Stomach (tissue), 8 donors: ENCODE measurements at regions not wholly inside any gene's neighbourhood (a gene's known extent, or its start where the extent isn't known, plus 50 kb on each side); places are given as distances from the start of the nearest gene placed in this dataset.

Experiments
- DNase-seq, 2 donors: peaks; one replicate each; pipeline versions ENCODE4 v3.0.0 to v3.0.0-alpha.2; 2013 to 2019
- H3K27ac ChIP-seq, 5 donors: fragments of 200-600 bp in 4 of 5; sonication (generic) in 4 of 5; one replicate each; pipeline ENCODE4 v1.5.1; 2013 to 2019; ENCODE audit warnings: mild to moderate bottlenecking in 1 of 5, moderate library complexity in 1 of 5
- H3K27me3 ChIP-seq, 3 donors: fragments of 200-600 bp; sonication (generic); one replicate each; pipeline ENCODE4 v1.5.1; 2017 to 2019; ENCODE audit warnings: mixed run types in 1 of 3
- H3K36me3 ChIP-seq, 4 donors: fragments of 200-600 bp; sonication (generic); 1 replicate in 3 of 4; 2 replicates in 1 of 4; pipeline ENCODE4 v1.5.1; 2016 to 2019
- H3K4me1 ChIP-seq, 4 donors: fragments of 200-600 bp; sonication (generic); one replicate each; pipeline ENCODE4 v1.5.1; 2016 to 2019
- H3K4me3 ChIP-seq, 4 donors: fragments of 200-600 bp; sonication (generic) in 3 of 4; one replicate each; pipeline ENCODE4 v1.5.1; 2016 to 2019; ENCODE audit warnings: mild to moderate bottlenecking in 1 of 4
- H3K9me3 ChIP-seq, 4 donors: fragments of 200-600 bp; sonication (generic); one replicate each; pipeline ENCODE4 v1.5.1; 2016 to 2019
- CTCF ChIP-seq, 7 experiments: fragments of 450-650 bp in 4 of 7; fragments of 200-600 bp in 3 of 7; sonication (generic) in 3 of 7; IDR thresholded peaks; one replicate each; pipeline ENCODE4 v1.5.1; 2016 to 2019; ENCODE audit warnings: antibody characterized with exemption in 7 of 7, control low read depth in 2 of 7, mild to moderate bottlenecking in 1 of 7
- EP300 ChIP-seq: sonication (generic); formaldehyde crosslinking; IDR thresholded peaks from one replicate; pipeline ENCODE4 v1.6.1; 2017; ENCODE audit warnings: antibody characterized with exemption
- POLR2A ChIP-seq, 4 donors: fragments of 450-650 bp; IDR thresholded peaks; one replicate each; pipeline ENCODE4 v1.6.1; 2016; ENCODE audit warnings: antibody characterized with exemption in 4 of 4, control low read depth in 2 of 4, mild to moderate bottlenecking in 1 of 4, moderate library complexity in 1 of 4
- POLR2AphosphoS5 ChIP-seq, 3 donors: sonication (generic); formaldehyde crosslinking; IDR thresholded peaks; one replicate each; pipeline ENCODE4 v1.6.1; 2016; ENCODE audit warnings: antibody characterized with exemption in 3 of 3
- WGBS, 5 donors: extraction: QIAGEN DNeasy Blood & Tissue Kit in 3 of 5; methylation state at CpG; one replicate each; pipeline versions ENCODE4 v1.1.5 to v1.1.7; 2013 to 2018; 5-methylcytosine and 5-hydroxymethylcytosine counted together
- intact Hi-C: fragments of 100-400 bp; cut with DNase I; formaldehyde crosslinking; loops from one replicate; pipeline ENCODE4 v1.15.1; 2023; ENCODE audit warnings: low total_unique reads
- donor health status: healthy with polysubstance abuse.
- donor health status: Bipolar disorder and iron deficiency.
- donor health status: healthy.

DNA sequence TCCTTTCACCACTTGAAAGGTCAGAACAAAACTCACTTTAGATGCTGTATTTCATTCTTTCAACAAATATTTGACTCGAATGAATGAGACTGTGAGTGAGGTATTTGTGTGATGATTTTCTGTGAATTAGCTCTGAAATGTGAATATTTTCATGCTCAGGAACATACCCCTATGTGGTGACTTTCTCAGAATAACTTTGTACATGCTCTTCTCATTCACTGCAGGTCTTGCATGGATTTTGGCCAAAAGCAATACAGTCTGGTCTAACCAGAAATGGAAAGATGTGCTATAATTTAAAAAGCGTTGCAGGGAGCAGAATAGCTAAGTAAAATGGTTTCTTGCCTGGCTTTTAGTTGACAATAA, 75.5 kb downstream of the MYCN start:
- WGBS, 5 donors: 28 to 46% (median 43%) methylated on average over 2 of the region's 2 CpGs
- H3K4me1 ChIP-seq: peaks cover 8 to 25% (median 21%) of the 10 kb centered on the region in 4 donors
- no peaks in the 10 kb centered on the region for H3K36me3 ChIP-seq
- TF ChIP-seq EP300 (no peak), POLR2A (IDR thresholded peaks at IDR 0.05) (no peak), CTCF (IDR thresholded peaks at IDR 0.05) (no peak), POLR2AphosphoS5 (IDR thresholded peaks at IDR 0.05) (no peak)
- no peak overlapping the region for H3K4me3 ChIP-seq
- intact Hi-C loops: no loop called here
- H3K27ac ChIP-seq: no peak overlapping the region
- H3K27me3 ChIP-seq: peaks cover 0 to 43% (median 14%) of the 10 kb centered on the region in 3 donors
- no peak for DNase-seq
- H3K9me3 ChIP-seq: no peaks in the 10 kb centered on the region

DNA sequence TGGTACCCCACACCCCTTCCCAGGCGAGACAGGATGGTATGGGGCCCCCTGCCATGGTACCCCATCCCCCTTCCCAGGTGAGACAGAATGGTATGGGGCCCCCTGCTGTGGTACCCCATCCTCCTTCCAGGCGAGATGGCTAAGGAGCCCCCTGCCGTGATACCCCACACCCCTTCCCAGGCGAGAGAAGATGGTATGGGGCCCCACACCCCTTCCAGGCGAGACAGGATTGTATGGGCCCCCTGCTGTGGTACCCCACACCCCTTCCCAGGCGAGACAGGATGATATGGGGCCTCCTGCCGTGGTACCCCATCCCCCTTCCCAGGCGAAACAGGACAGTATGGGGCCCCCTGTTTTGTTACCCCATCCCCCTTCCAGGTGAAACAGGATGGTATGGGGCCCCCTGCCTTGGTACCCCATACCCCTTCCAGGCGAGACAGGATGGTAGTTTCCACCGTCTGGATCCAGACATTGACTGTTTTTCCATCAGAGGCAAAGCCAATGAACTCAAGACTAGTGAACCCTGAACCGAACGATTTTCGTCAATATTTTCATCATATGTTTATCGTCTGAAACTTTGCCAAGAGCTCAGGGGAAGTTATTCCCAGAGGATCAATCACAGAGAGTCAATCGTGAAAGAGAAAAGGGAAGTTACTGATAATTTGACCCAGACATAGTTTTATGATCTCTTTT, 75.0 kb downstream of the MYCN start:
- Histone ChIP-seq H3K4me3 (no peak overlapping the region), H3K27me3 (peaks cover 0 to 43% (median 14%) of the 10 kb centered on the region in 3 donors), H3K36me3 (no peaks in the 10 kb centered on the region), H3K9me3 (no peaks in the 10 kb centered on the region), H3K27ac (no peak overlapping the region), H3K4me1 (peaks cover 8 to 25% (median 21%) of the 10 kb centered on the region in 4 donors)
- 77 to 85% (median 82%) methylated on average over 15 of the region's 15 CpGs for WGBS, 5 donors
- TF ChIP-seq EP300 (no peak), CTCF (IDR thresholded peaks at IDR 0.05) (no peak), POLR2A (IDR thresholded peaks at IDR 0.05) (no peak), POLR2AphosphoS5 (IDR thresholded peaks at IDR 0.05) (no peak)
- DNase-seq: no peak
- intact Hi-C loops: no loop called here

- Histone ChIP-seq H3K4me3 (no peak overlapping the region), H3K9me3 (no peaks in the 10 kb centered on the region), H3K27me3 (peaks cover 0 to 43% (median 14%) of the 10 kb centered on the region in 3 donors), H3K27ac (no peak overlapping the region), H3K4me1 (peaks cover 8 to 25% (median 21%) of the 10 kb centered on the region in 4 donors), H3K36me3 (no peaks in the 10 kb centered on the region)
- 93 to 97% (median 94%) methylated on average over 3 of the region's 3 CpGs for WGBS, 5 donors
- intact Hi-C loops: no loop called here
- TF ChIP-seq POLR2A (IDR thresholded peaks at IDR 0.05): no peak
- TF ChIP-seq POLR2AphosphoS5 (IDR thresholded peaks at IDR 0.05): no peak
- no peak for TF ChIP-seq CTCF (IDR thresholded peaks at IDR 0.05)
- TF ChIP-seq EP300: no peak
- DNase-seq: no peak
These were observed 74.5 kb downstream of the MYCN start for GRCh38 chr2:16014802-16015201.

- peak overlapping the region in 3 of 4 donors; percentile 2 to 23 (median 19) for H3K4me3 ChIP-seq
- no peak overlapping the region for H3K27ac ChIP-seq
- H3K27me3 ChIP-seq: peaks cover 0 to 43% (median 14%) of the 10 kb centered on the region in 3 donors
- TF ChIP-seq POLR2AphosphoS5 (IDR thresholded peaks at IDR 0.05) (no peak), POLR2A (IDR thresholded peaks at IDR 0.05) (no peak), EP300 (no peak), CTCF (IDR thresholded peaks at IDR 0.05) (no peak)
- H3K4me1 ChIP-seq: peaks cover 8 to 25% (median 21%) of the 10 kb centered on the region in 4 donors
- DNase-seq: peak; percentile 51 to 52
- H3K36me3 ChIP-seq: no peaks in the 10 kb centered on the region
- no peaks in the 10 kb centered on the region for H3K9me3 ChIP-seq
- intact Hi-C loops: no loop called here
- WGBS, 5 donors: 17 to 32% (median 26%) methylated on average over 32 of the region's 32 CpGs
These were observed 73.9 kb downstream of the MYCN start for GRCh38 chr2:16014041-16014787.
